GM12891 (cell line): ENCODE measurements at regions not wholly inside any gene's neighbourhood (a gene's known extent, or its start where the extent isn't known, plus 50 kb on each side); places are given as distances from the start of the nearest gene placed in this dataset.

Experiments used
- PAX5 ChIP-seq: IDR thresholded peaks from 2 replicates; pipeline ENCODE4 v1.6.1; 2011; ENCODE audit warnings: low read length, moderate library complexity, mild to moderate bottlenecking; ENCODE audit not compliant: insufficient read depth, severe bottlenecking
- POLR2A ChIP-seq: IDR thresholded peaks from 2 replicates; pipeline ENCODE4 v1.6.1; 2011; ENCODE audit warnings: low read depth, low read length, control low read depth
- POLR2AphosphoS5 ChIP-seq: IDR thresholded peaks from 2 replicates; pipeline ENCODE4 v1.6.1; 2011; ENCODE audit warnings: low read depth, low read length, control low read depth
- POU2F2 ChIP-seq: IDR thresholded peaks from 2 replicates; pipeline ENCODE4 v1.6.1; 2011; ENCODE audit warnings: low read depth, mild to moderate bottlenecking, control low read depth, low read length, moderate library complexity
- SPI1 ChIP-seq: IDR thresholded peaks from 2 replicates; pipeline ENCODE4 v1.6.1; 2011; ENCODE audit warnings: low read depth, low read length, control low read depth
- TAF1 ChIP-seq: IDR thresholded peaks from 2 replicates; pipeline ENCODE4 v1.6.1; 2011; ENCODE audit warnings: low read depth, low read length, control low read depth

GRCh38 chr10:83167081-83167480, 972.2 kb upstream of the GHITM start:
- TF ChIP-seq POLR2A (no peak), TAF1 (no peak), POLR2AphosphoS5 (no peak), SPI1 (no peak), POU2F2 (no peak), PAX5 (no peak)
